HG03159 (cell line): ENCODE measurements at regions not wholly inside any gene's neighbourhood (a gene's known extent, or its start where the extent isn't known, plus 50 kb on each side); places are given as distances from the start of the nearest gene placed in this dataset.

Experiments
- ATAC-seq: cut with Tn5 transposase; IDR thresholded peaks from one replicate; pipeline ENCODE4 v1.9.1; 2021; ENCODE audit warnings: mild to moderate bottlenecking, moderate library complexity; ENCODE audit not compliant: unreplicated experiment

- no peak for ATAC-seq
These were observed 914.2 kb upstream of the LCORL start for GRCh38 chr4:18935659-18936345.

- ATAC-seq: no peak
These were observed 912.6 kb upstream of the LCORL start for GRCh38 chr4:18934197-18934596.

- no peak for ATAC-seq
These were observed 911.3 kb upstream of the LCORL start for GRCh38 chr4:18932730-18933339.

DNA sequence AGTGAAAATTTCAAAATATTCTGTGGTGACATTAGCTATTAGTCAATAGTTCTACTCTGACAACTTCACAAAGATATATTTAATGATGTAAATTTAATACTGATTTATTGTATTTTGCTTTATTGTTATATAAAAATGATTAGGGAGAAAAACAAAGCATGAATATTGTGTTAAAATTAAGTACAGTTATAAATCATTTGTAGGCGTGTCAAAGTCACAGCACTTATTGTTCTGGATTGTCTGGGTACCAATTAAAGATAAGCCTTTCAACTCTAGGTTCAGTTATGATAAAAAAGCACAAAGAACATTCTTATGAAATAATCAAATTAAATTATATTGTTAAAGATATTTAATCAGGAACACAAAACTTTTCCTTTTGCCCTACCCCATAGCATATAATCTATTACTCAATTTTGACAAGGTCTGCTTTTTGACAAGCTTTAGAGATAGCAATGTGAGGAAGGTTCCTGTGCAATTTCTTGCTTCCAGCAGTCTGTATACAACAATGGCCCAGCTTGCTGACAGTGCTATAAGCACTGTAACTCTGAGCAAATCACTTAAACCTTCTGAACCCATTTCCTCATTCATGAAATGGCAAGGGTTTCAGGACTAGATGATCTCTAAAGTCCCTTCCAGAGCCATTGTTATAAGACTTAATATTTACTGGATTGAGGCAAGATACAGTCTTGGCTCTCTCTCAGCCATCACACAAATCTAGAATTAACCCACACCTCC, 910.3 kb upstream of the LCORL start:
- no peak for ATAC-seq

DNA sequence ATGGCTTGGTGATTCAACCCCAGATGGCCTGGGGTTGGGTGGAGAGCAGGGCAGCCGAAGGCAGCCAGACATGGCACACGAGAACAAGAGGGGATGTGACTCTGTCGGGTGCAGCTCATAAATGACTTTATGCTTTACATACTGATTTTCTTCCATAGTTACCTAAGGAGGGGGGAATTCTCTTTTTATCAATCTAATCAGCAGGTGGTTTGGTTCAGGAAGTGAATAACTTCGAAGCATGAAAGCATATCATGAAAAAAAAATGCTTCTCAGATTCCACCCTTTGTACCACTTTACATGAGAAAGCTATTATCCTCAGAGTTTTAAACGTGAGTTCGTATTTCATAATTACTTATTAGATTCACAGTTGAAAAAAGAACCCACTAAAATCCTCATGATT, 908.9 kb upstream of the LCORL start:
- ATAC-seq: no peak

DNA sequence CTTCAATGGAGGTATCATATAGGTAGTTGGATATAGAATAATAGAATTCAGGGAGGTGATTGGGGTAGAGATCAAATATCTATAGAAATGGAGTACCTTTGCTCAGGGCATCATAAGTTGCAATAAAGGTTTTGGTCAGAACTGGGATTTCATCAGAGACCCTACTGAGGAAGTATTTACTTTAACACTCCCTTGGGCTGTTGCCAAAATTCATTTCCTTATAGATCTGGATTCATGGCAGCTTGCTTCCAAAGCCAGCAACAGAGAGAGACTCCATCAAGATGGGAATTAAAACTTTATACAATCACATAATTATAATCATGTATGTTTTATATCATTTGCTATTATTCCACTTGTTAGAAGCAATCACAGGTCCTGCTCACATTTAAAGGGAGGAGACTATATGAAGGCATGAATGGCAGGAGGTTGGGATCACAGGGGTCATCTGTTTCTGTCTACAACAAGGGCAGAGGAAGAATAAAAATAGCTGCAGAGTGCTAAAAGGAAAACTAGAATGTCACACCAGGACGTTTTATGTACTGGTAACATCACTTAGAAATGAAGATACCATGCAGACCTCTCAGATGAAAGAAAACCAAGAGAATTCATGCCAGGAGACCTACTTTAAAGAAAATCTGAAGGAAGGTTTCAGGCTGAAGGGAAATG, 902.1 kb upstream of the LCORL start:
- no peak for ATAC-seq

DNA sequence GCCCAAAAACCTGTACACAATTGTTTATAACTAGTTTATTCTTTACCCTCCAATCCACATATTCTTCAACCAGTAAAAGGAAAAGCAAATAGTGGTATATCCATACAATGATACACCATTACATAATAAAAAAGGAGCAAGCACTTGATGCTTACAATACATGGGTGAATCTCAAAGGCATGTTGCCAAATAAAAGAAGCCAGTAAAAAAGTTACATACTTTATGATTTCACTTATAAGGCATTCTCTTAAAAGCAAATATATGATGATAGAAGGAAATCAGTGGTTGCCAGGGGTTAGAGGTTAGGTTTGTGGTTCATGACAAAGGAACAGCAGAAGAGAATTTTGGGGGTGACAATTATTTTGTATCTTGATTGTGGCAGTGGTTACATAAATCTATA, 896.1 kb upstream of the LCORL start:
- ATAC-seq: no peak

GRCh38 chr4:18914182-18914581, 892.6 kb upstream of the LCORL start:
- ATAC-seq: no peak

DNA sequence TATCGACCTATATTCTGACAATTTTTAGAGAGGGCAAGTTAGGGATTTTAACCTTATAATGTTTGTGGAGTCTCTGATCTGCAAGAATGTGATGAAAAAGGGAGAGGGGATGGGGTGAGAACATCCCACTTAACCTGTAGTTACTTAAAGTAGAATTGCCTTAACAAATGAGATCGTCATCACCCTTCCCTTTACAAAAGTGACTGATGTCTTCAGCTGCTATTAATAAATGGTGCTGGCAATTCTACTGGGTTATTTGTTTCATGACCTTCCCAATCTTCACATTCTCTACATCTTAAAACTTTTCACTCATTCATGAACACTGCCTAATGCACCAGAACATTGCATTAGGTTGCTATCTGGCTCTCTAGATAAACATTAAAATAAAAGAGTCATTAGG, 873.4 kb upstream of the LCORL start:
- no peak for ATAC-seq

- no peak for ATAC-seq
These were observed 860.9 kb upstream of the LCORL start for GRCh38 chr4:18882468-18882867.

DNA sequence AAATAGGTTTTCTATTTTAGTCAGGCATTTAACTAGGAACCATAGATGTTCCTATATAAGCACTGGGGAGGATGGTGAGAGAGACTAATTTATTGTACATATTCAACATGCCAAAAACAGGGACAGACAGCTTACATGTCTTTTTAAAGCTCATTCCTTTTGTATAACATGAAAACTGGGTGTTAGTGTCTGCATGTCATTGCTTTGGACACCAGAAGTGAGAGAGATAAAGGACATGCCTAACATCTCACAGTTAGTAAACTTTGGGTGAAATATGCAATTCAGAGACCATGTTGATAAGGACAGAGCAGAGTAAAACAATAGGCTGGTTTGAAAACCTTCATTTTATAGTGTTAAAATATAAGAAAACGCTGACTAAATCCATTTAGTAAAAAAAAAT, 860.0 kb upstream of the LCORL start:
- ATAC-seq: no peak

DNA sequence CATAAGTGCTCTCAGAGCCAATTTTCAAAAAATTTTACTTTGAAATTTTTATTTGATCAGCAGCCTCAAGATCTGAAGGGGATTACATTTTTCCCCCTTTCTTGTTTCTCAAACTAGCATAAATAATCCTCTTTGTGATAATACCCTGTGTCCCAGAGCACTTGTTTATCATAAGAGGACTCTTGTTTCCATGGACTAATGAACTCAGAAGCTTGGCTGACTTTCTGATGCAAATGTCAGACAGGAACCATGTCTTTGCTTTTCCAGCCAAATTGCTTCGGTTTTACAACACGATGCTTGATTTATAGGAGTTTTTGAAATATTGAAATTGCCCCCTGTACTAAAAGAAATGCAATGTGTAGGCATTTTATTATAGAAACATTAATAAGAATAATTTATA, 859.3 kb upstream of the LCORL start:
- ATAC-seq: no peak

DNA sequence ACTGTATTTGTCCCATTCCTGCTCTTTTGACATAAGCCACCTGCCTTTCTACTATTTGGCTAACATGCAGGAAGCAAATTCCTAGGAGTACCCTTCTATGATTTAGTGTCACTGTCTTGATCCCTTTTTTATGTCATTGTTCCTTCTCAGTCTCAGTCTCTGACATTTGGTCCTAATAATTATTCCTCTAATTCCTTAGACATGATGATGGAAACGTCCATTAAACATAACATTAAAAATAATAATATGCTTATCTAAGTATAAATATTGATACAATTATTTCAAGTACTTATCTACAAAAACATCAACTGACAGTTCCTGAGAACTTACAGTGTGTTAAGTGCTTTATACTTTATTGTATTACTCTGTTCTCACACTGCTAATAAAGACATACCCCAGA, 857.0 kb upstream of the LCORL start:
- ATAC-seq: no peak

DNA sequence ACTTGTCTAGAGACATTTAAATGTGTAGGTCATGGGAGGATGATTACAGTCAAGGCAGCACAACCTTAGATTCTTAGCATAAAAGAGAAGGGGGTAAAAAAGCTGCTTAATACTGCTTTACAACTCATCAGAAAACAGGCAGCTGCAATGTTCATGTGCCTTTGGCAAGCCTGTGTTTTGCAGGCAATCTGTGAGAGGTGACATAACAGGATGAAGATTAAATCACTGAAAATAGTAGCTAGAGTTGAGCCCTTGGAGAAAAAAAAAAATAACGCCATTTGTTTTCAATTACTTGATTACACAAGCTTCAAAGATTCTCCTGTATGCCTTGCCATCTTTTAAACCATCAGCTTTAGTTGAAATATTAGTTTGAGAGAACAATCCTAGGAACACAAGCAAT, 847.6 kb upstream of the LCORL start:
- no peak for ATAC-seq

DNA sequence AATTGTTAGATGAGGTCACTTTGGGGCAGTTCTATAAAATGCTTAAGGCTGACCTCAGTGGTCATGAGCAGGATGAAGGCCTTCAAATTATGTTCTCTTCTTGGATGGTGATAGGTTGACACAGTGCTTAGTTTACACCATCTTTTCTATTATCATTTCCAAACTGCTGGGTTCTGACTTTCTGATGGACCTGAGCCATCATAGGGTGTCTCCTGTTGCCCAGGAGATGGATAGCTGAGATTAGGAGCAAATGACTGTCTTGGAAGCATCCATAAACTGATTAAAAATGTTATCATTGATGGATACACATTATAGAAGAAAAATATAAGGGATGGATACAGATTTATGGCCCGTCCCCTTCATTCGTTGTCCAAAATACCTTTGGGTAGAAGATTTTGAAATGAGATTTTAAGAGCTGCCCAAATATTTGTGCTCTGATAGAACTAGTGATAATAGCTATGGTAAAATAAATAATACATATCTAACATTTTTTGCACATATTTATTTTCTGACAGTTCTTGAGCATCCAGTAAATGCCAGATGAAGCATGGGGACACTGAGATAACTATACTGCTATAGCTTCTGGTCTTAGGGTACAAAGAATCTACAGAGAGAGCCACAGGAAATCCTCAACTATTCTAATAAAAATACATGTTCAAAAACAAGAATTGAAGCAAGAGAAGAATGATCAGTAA, 839.4 kb upstream of the LCORL start:
- no peak for ATAC-seq

DNA sequence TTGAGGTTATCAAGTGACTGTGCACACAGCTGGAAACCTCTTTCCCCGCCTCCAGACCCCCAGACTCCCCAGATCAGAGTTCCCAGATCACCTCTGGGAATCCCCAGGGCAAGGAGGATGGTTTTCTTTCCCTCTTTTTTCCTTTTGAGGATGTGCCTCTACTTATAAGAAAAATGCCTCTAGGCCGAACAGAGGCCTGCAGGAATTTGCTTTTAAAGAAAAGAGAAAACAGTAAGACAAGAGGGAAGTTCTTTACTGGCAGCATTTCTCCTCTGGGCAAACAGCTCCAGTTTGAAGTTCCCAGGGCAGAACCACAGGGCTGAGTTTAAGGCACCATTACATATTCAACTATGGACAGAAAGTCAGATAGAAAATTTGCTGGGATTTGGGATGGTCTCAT, 837.9 kb upstream of the LCORL start:
- no peak for ATAC-seq

GRCh38 chr4:18858229-18858922, 836.8 kb upstream of the LCORL start:
- ATAC-seq: no peak

DNA sequence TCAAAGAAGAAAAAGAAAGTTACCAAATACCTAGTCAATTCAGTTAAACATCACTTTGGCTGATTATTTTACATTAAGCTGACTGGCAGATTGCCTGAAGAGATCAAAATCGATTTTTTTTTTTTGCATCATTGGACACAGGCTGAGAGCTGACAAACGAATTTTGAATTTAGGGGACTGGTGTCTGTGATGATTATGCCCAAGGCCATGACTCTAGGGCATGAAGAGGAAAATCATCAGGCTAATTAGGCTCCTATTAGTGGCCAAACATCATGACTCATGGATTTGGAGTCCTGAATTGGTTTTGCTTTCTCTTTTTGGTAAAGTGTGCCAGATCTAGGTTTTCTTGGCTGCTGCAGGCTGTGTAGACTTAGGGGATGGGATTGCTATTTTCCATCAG, 829.3 kb upstream of the LCORL start:
- ATAC-seq: no peak

DNA sequence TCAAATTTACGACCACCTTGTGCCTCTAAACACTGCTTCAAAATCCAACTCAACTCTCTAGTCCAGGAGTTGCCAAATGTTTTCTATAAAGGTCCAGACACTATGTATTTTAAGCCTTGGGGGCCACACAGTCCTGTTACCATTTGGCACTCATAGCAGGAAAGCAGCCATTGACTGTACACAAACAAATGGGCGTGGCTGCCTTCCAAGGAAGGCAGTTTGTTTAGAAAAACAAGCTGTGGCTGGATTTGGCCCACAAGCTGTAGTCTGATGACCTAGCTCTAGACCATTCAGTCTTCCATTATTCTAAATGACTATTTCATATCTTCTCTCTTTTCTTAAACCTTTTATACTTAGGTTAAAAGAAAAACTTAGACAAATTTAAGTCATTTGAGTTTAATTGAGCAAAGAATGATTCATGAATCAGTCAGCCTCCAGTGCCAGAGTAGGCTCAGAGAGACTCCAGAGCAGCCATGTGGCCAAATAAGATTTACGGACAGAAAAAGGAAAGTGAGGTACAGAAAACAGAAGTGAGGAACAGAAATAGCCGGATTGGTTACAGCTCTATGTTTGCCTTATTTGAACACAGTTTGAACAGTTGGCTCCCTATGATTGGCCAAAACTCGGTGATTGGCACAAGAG, 825.8 kb upstream of the LCORL start:
- ATAC-seq: no peak

- ATAC-seq: no peak
These were observed 824.8 kb upstream of the LCORL start for GRCh38 chr4:18846313-18846712.
